ENCODE measurements at regions not wholly inside any gene's neighbourhood (a gene's known extent, or its start where the extent isn't known, plus 50 kb on each side); places are given as distances from the start of the nearest gene placed in this dataset.

DNA sequence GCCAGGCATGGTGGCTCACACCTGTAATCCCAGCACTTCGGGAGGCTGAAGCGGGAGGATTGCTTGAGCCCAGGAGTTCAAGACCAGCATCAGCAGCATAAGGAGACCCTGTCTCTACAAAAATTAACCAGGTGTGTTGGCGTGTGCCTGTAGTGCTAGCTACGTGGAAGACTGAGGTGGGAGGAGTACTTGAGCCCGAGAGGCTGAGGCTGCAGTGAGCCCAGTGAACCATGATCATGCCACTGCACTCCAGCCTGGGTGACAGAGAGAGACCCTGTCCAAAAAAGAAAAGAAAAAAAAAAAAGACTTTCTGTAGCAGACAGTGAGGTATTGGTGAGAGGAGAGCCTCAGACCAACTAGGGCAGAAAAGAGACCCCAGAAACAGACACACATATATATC lies 263.8 kb downstream of the XXYLT1 start:
- no peak for TF ChIP-seq POLR2A (IDR thresholded peaks at IDR 0.05; ENCODE audit: low read length)
- TF ChIP-seq KDM1A (IDR thresholded peaks at IDR 0.05; ENCODE audit: low read depth) = no peak
- TF ChIP-seq, protein P1, sequence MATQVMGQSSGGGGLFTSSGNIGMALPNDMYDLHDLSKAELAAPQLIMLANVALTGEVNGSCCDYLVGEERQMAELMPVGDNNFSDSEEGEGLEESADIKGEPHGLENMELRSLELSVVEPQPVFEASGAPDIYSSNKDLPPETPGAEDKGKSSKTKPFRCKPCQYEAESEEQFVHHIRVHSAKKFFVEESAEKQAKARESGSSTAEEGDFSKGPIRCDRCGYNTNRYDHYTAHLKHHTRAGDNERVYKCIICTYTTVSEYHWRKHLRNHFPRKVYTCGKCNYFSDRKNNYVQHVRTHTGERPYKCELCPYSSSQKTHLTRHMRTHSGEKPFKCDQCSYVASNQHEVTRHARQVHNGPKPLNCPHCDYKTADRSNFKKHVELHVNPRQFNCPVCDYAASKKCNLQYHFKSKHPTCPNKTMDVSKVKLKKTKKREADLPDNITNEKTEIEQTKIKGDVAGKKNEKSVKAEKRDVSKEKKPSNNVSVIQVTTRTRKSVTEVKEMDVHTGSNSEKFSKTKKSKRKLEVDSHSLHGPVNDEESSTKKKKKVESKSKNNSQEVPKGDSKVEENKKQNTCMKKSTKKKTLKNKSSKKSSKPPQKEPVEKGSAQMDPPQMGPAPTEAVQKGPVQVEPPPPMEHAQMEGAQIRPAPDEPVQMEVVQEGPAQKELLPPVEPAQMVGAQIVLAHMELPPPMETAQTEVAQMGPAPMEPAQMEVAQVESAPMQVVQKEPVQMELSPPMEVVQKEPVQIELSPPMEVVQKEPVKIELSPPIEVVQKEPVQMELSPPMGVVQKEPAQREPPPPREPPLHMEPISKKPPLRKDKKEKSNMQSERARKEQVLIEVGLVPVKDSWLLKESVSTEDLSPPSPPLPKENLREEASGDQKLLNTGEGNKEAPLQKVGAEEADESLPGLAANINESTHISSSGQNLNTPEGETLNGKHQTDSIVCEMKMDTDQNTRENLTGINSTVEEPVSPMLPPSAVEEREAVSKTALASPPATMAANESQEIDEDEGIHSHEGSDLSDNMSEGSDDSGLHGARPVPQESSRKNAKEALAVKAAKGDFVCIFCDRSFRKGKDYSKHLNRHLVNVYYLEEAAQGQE (IDR thresholded peaks at IDR 0.05) = no peak
- no peak for TF ChIP-seq FOXS1 (CRISPR knock-in tag; IDR thresholded peaks at IDR 0.05)
- no peak for TF ChIP-seq CTCF (IDR thresholded peaks at IDR 0.05)

Data from A549 (cell line).